Lower leg skin (tissue), 4 donors: ENCODE measurements at regions not wholly inside any gene's neighbourhood (a gene's known extent, or its start where the extent isn't known, plus 50 kb on each side); places are given as distances from the start of the nearest gene placed in this dataset.

Source experiments
- DNase-seq, 2 donors: peaks; one replicate each; pipeline ENCODE4 v3.0.0-alpha.2; 2019; ENCODE audit warnings: low spot score in 2 of 2
- H3K4me3 ChIP-seq: fragments of 200-600 bp; sonication (generic); 2 replicates; pipeline ENCODE4 v1.5.1; 2017; ENCODE audit warnings: mild to moderate bottlenecking, low read depth; ENCODE audit not compliant: poor library complexity, severe bottlenecking
- CTCF ChIP-seq, 3 donors: fragments of 450-650 bp; IDR thresholded peaks; one replicate each; pipeline ENCODE4 v1.5.1; 2016; ENCODE audit warnings: antibody characterized with exemption in 3 of 3, mild to moderate bottlenecking in 3 of 3, moderate library complexity in 2 of 3
- POLR2A ChIP-seq, 2 donors: fragments of 450-650 bp; IDR thresholded peaks; one replicate each; pipeline ENCODE4 v1.6.1; 2016 to 2017; ENCODE audit warnings: antibody characterized with exemption in 2 of 2, mild to moderate bottlenecking in 1 of 2, moderate library complexity in 1 of 2
- WGBS, 2 donors: methylation state at CpG; one replicate each; pipeline ENCODE4 v1.1.5; 2018; 5-methylcytosine and 5-hydroxymethylcytosine counted together
- intact Hi-C: fragments of 100-400 bp; cut with DNase I; formaldehyde crosslinking; loops from one replicate; pipeline ENCODE4 v1.15.0; 2023; ENCODE audit warnings: low total_unique reads

DNA sequence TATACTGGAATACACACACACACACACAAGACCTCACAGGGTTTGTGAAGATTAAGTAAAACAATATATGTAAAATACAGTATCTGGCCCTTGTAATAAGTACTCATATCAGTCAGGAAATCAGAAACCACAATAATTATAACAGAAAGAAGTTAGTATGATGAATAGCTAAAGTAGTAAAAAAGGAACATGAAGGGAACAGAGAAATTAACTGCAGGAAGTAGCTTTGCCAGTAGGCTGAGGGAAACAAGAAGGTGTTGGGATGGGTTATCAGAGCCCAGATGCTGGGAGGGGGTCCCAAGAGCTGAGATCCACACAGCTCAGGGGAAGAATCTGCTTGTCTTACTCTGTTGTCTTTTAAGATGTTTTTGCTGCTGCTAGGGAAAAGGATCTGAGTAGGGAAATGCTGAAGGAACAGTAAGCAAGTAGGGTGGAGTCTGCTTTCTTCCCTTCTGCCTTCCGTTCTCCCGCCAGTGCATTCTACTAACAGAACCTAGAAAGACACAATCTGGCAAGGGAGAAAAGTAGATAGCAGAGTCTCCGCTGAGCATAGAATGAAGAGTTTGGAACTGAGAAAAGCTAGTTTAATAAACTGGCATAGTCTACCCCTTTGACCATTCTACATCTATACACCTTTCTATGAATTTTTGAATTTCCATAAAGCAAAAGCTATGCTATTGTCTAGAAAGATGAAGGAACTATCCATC, 55.3 kb upstream of the ALDH1A1 start:
- no peak overlapping the region for H3K4me3 ChIP-seq
- TF ChIP-seq POLR2A (IDR thresholded peaks at IDR 0.05) (no peak), CTCF (IDR thresholded peaks at IDR 0.05) (no peak)
- no peak for DNase-seq
- 65 to 67% methylated on average over 3 of the region's 3 CpGs for WGBS, 2 donors
- intact Hi-C loops = no loop called here

DNA sequence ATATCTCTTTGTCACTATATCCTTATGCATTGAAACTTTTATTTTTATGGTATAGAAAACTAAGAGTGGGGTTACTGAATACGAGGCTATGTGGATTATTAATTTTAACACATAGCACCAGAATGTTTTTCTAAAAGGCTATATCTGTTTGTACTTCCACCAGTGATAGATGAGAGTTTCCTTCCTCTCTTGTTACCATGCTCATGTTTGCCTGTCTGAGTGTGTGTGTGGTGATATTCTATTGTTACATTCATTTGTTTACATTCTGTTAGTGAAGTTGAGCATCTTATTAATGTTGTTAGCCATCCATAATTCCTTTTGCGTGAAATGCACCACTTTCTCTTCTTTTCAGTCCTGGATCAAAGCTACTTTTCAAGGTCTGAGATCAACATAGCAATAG, 54.1 kb upstream of the ALDH1A1 start:
- intact Hi-C loops = no loop called here
- TF ChIP-seq CTCF (IDR thresholded peaks at IDR 0.05) (no peak), POLR2A (IDR thresholded peaks at IDR 0.05) (no peak)
- DNase-seq = no peak
- no peak overlapping the region for H3K4me3 ChIP-seq
- WGBS, 2 donors = 84 to 89% methylated on average over 2 of the region's 2 CpGs
